Ureter (tissue), 1 donor: ENCODE measurements at regions not wholly inside any gene's neighbourhood (a gene's known extent, or its start where the extent isn't known, plus 50 kb on each side); places are given as distances from the start of the nearest gene placed in this dataset.
"Not testable (repeated sequence)": the region's sequence is repeated elsewhere in the genome, so short reads cannot be mapped to it uniquely, and the experiment has no call there.

Experiments
- DNase-seq: peaks from one replicate; pipeline ENCODE4 v3.0.0-alpha.2; 2020; ENCODE audit warnings: low spot score
- donor health status: DM: yes; HTN: yes; CAD: no.

GRCh38 chr22:11690170-11690569 lies 3837.8 kb upstream of the OR11H1 start:
- peak; percentile 41 for DNase-seq

DNA sequence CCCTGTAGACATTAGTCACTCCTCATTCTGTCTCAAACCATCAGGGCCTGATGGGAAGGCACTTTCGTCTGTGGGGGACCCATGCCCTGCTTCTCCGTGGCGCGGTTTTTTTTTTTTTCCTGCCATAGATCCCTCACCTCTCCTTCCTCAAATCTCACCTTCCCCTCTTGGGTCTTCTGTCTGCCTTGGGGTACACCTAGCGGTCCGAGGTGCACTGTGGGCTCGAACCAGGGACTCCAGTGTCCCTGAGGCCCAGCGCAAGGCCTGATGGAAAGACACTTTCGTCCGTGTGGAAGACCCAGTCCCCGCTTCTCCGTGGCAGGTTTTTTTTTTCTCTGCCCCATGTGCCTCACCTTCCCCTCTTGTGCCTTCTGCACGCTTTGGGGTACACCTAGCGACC lies 3824.4 kb upstream of the OR11H1 start:
- DNase-seq = not testable (repeated sequence)

DNA sequence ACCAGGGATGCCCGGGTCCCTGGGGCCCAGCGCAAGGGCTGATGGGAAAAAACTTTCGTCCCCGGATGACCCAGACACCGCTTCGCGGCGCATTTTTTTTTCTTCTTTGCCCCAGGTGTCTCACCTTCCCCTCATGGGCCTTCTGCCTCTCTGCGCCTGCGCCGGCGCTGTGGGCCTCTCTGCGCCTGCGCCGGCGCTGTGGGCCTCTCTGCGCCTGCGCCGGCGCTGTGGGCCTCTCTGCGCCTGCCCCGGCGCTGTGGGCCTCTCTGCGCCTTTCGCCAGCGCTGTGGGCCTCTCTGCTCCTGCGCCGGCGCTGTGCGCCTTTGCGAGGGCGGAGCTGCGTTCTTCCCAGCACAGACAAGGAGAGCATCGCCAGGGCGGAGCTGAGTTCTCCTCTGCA lies 3821.2 kb upstream of the OR11H1 start:
- DNase-seq = not testable (repeated sequence)
